GM19193 (cell line): ENCODE measurements at regions not wholly inside any gene's neighbourhood (a gene's known extent, or its start where the extent isn't known, plus 50 kb on each side); places are given as distances from the start of the nearest gene placed in this dataset.

ENCODE experiments used
- POLR2A ChIP-seq: IDR thresholded peaks from 4 replicates; pipeline ENCODE4 v1.6.1; 2011; ENCODE audit not compliant: insufficient read depth, insufficient read length; ENCODE audit errors: extremely low read depth

GRCh38 chr6:22194188-22194921 lies 102.5 kb downstream of the PRL start:
- no peak for TF ChIP-seq POLR2A

DNA sequence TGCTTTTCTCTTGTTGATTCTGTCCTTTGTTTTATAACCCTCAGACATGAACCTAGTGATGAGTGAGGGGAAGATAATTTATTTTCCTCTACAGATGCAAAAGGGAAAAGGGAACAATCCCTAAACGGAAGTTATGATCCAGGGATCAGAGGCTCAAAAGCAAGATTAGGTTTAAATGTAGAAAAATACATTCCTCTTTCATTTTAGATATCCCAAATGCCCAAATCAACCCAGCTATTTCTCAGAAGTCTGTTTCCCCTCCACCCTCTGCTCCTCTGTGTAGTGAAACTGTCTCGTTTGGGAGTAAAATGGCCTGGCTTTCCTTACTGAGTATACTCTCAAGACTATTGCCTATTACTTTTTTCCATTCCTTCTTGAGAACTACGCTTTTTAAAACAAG lies 97.1 kb downstream of the PRL start:
- TF ChIP-seq POLR2A = no peak

- TF ChIP-seq POLR2A = no peak
Observed at GRCh38 chr6:22204153-22204552, 92.7 kb downstream of the PRL start.

DNA sequence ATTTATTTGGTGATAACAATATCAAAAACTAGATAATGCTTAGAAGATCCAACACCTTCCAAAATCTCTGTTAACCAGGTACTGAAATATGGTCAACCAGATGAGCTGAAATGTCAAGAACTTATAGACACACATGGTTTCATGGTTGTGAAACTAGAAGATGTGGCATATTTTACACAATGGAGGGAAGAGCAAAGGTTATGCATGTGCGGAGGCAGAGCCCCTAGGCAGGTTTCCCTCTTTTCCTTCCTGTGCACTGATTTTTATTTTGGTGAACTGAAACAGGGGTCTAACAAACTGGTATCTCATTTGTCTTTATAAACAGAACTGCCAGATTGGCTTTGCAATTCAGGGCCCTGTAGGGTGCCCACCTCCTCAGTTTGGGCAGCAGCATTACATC lies 91.6 kb downstream of the PRL start:
- no peak for TF ChIP-seq POLR2A

DNA sequence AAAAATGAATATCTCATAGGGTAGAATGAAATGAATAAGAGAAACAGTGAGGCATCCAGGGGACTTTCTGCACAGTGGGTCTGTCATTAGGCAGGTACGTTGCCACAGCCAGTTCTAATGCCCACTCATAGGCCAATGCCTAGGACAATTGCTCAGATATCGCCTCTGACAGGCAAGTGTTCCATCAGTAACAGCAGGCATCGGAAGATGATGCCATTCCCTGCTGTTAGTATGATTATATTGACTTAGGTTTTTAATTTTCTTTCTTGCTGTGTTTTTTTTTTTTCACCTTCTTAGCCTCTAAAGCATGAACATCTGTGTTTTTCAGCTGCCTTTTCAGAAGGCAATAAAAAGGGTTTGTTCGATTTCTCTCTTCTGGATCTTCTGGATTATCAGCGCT lies 90.7 kb downstream of the PRL start:
- no peak for TF ChIP-seq POLR2A

DNA sequence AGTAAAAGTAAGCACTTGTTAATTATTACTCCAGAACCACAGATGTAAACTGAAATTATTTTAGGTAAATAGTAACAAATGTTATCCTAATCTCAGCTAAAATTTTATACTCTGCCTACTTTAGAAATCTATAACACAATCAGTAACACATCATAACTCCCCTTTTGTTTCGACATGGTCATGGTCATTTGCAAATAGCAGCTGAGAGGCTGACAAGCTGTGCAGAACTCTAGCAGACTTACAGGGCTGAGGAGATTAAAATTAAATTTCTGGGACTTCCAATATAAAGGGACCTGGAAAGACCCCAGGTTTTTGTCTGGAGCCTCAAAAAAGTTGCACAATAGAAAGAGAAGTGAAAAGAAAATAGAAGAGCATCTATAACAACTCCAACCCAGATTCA lies 88.8 kb downstream of the PRL start:
- TF ChIP-seq POLR2A = no peak

DNA sequence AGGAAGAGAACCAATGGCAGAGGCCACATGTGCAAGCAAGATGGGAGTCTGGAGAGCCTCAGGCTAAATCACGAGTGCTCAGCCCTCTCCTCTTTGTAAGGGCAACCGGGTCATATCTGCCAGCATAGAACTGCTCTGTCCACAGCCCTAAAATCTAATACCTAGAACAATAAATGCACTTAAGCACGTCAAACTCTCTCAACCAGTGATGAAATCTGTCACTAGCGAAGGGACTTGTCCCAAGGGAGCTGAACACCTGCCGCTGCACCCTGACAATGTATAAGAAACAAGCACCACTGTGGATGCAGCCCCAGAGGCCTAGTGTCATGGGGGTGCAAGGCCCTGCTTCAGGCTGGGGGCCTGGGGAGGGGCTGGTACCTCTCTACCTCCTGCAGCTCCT lies 82.5 kb downstream of the PRL start:
- no peak for TF ChIP-seq POLR2A

- TF ChIP-seq POLR2A = no peak
Observed at GRCh38 chr6:22218410-22218809, 78.4 kb downstream of the PRL start.

DNA sequence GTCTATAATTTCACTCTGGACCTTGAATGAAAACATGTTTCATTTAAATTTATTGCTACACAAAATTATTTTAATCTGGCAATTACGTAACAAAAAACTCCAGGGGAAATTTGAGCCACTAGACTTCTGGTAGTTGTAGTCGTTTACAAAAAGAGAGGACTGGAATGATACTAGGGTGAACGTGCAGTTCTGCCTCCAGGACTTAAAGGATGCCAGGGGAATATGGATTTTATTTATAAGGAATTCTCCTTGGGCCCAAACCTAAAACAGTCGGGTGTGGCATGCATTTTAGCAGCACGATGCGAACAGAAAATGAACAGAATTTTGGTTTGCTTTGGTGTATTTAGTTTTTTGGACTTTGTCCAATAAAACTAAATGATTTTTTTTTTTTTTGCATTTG lies 76.9 kb downstream of the PRL start:
- no peak for TF ChIP-seq POLR2A

- TF ChIP-seq POLR2A = no peak
Observed at GRCh38 chr6:22221211-22221610, 75.6 kb downstream of the PRL start.

DNA sequence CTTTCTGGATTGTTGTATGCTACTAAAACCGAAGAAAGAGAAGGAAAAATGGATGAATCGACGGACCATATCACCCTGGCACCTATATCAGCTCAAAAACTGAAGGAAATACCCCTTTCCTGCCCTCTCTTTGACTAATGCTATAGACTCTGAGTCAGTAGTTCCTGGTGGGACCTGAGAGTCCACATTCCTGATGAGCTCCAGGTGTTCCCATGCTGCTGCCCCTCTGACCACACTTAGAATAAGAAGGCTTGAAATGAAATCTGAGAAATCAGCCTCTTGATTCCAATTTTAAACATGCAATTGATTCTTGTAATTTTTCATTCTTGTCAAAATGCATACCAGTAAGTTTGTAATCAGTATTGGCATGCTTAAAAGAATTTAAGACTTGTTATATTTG lies 75.2 kb downstream of the PRL start:
- TF ChIP-seq POLR2A = no peak

DNA sequence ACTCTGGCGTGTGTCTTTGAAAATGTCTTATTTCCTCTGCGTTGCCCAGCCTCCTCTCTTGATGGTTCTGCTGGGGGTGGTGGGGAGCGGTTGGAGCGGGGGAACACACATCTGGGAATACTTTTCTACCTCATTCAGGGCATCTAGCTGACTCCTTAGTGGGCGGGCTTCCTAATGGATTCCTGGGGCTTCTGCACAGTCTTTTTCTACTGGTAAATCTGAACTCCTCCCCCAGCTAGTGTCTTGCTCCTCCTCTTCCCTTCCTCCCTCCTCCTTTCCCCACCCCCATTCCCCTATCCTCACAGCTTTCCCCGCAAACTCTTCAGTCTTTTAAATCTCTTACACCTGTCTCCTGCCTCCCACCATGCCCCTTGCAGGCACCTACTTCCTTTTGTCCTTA lies 74.4 kb downstream of the PRL start:
- TF ChIP-seq POLR2A = no peak

- TF ChIP-seq POLR2A = no peak
Observed at GRCh38 chr6:22227824-22228610, 68.8 kb downstream of the PRL start.

- TF ChIP-seq POLR2A = no peak
Observed at GRCh38 chr6:22231050-22231449, 65.8 kb downstream of the PRL start.

DNA sequence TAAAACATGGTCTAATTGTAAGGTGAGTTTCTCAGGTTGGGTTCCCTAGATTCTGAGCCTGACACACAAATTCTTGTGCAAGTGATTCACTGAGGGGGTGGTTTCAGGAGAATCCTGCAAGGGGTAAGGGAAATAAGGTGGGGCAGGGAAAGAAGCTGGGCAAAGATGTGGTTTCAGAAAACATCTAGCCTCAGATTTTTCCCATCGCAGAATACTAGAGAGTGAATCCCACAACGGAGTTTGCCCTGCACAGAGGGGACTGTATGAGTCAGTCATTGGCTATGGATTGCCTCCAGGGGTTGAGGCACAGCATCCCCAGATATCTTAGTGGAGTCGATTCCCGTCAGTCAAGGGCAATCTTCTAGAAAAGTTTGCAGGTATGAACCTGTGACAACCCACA lies 65.2 kb downstream of the PRL start:
- no peak for TF ChIP-seq POLR2A

DNA sequence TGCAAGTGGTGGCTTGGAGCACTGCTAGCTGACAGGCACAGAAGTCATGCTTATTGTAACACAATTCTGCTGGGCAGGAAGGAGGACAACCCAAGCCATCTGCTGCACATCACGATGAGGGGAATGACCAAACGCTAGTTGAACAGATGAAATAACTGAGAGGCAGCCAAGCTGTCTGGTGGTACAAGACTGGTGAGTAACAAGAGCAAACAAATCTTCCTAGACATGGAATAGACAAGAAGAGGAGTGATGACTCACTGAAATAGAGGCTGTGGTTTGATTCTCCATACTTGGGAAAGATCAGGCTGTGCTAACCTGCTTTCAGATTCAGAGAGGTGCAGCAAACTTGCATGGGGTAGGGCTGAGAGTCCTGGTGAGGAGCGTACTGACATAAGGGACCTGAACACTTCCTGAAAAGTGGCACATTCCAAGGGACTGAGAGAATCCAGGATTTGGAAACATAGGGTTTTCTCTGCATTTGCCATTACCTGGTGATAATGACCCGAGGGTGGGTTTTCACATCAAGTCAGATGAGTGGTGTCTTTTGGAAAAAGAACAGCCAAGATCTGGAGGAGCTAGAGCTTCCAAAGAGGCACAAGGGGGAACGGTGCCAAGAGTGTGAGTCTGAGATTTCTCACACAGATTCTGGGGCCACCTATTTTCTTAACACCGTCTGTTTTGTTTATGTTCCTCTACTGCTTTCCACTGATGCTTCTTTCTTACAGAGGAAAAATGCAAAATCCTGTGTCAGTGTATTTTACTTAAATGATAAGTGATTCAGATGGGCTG lies 60.0 kb downstream of the PRL start:
- no peak for TF ChIP-seq POLR2A
